GM21825 (cell line): ENCODE measurements at regions not wholly inside any gene's neighbourhood (a gene's known extent, or its start where the extent isn't known, plus 50 kb on each side); places are given as distances from the start of the nearest gene placed in this dataset.

Source experiments
- ATAC-seq: cut with Tn5 transposase; IDR thresholded peaks from one replicate; pipeline ENCODE4 v1.9.1; 2021; ENCODE audit warnings: mild to moderate bottlenecking, moderate library complexity; ENCODE audit not compliant: unreplicated experiment

GRCh38 chr14:101374373-101375338 is 186.6 kb upstream of the DIO3 start:
- ATAC-seq: no peak

GRCh38 chr14:101377069-101377468 is 184.2 kb upstream of the DIO3 start:
- ATAC-seq: no peak

GRCh38 chr14:101379842-101380241 is 181.5 kb upstream of the DIO3 start:
- ATAC-seq: no peak

GRCh38 chr14:101380512-101380911 is 180.8 kb upstream of the DIO3 start:
- no peak for ATAC-seq

GRCh38 chr14:101380940-101381339 is 180.4 kb upstream of the DIO3 start:
- no peak for ATAC-seq

GRCh38 chr14:101383737-101384338 is 177.5 kb upstream of the DIO3 start:
- ATAC-seq: no peak

GRCh38 chr14:101394374-101394773 is 166.9 kb upstream of the DIO3 start:
- ATAC-seq: no peak

- no peak for ATAC-seq
These were observed 165.5 kb upstream of the DIO3 start for GRCh38 chr14:101395779-101396178.

- ATAC-seq: no peak
These were observed 164.1 kb upstream of the DIO3 start for GRCh38 chr14:101397206-101397605.

GRCh38 chr14:101398011-101398410 is 163.3 kb upstream of the DIO3 start:
- no peak for ATAC-seq

- ATAC-seq: no peak
These were observed 161.4 kb upstream of the DIO3 start for GRCh38 chr14:101399737-101400517.

- no peak for ATAC-seq
These were observed 160.5 kb upstream of the DIO3 start for GRCh38 chr14:101400830-101401229.

- ATAC-seq: no peak
These were observed 158.2 kb upstream of the DIO3 start for GRCh38 chr14:101402936-101403660.

GRCh38 chr14:101404426-101405170 is 156.7 kb upstream of the DIO3 start:
- ATAC-seq: no peak

- ATAC-seq: no peak
These were observed 156.0 kb upstream of the DIO3 start for GRCh38 chr14:101405171-101405883.

GRCh38 chr14:101406921-101407320 is 154.4 kb upstream of the DIO3 start:
- no peak for ATAC-seq

- no peak for ATAC-seq
These were observed 154.0 kb upstream of the DIO3 start for GRCh38 chr14:101407328-101407727.

- ATAC-seq: no peak
These were observed 153.0 kb upstream of the DIO3 start for GRCh38 chr14:101408077-101408831.
